GM23248 (cell line): ENCODE measurements at regions not wholly inside any gene's neighbourhood (a gene's known extent, or its start where the extent isn't known, plus 50 kb on each side); places are given as distances from the start of the nearest gene placed in this dataset.

Experiments used
- EZH2 ChIP-seq: fragments of 200-600 bp; sonication (generic); IDR thresholded peaks from 2 replicates; pipeline ENCODE4 v1.6.1; 2018; ENCODE audit warnings: antibody characterized with exemption, mild to moderate bottlenecking; ENCODE audit not compliant: insufficient read depth, poor library complexity, severe bottlenecking
- EZH2phosphoT487 ChIP-seq: fragments of 200-600 bp; sonication (generic); IDR thresholded peaks from 2 replicates; pipeline ENCODE4 v1.6.1; 2018; ENCODE audit warnings: antibody characterized with exemption, moderate library complexity, mild to moderate bottlenecking, low read depth; ENCODE audit not compliant: insufficient read depth

DNA sequence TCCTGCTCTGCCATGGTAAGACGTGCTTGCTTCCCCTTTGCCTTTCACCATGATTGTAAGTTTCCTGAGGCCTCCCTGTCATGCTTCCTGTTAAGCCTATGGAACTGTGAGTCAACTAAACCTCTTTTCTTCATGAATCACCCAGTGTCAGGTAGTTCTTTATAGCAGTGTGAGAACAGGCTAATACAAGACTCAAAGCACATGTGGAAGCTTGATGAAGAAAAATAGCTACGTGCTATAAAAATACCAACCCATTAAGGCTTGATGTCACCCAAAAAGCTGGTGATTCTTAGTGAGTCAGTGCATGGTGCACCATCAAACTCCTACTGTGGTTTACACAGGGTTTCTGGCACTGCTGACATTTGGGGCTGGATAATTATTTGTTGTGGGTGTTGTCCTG lies 332.2 kb downstream of the TMEM167A start:
- TF ChIP-seq EZH2 (no peak), EZH2phosphoT487 (no peak)
